Head of caudate nucleus (tissue), 42 donors: ENCODE measurements at regions not wholly inside any gene's neighbourhood (a gene's known extent, or its start where the extent isn't known, plus 50 kb on each side); places are given as distances from the start of the nearest gene placed in this dataset.

Experiments used
- DNase-seq, 42 donors: peaks; one replicate each; pipeline versions ENCODE4 v3.0.0 to v3.0.0-alpha.2; 2020 to 2021; ENCODE audit warnings: mixed read lengths in 7 of 42
- intact Hi-C: fragments of 100-400 bp; cut with DNase I; formaldehyde crosslinking; loops from one replicate; pipeline ENCODE4 v1.15.0; 2022

- DNase-seq, result no peak
- intact Hi-C loops, result no loop called here
Measured at GRCh38 chr12:63045020-63045860, 105.8 kb downstream of the AVPR1A start.

DNA sequence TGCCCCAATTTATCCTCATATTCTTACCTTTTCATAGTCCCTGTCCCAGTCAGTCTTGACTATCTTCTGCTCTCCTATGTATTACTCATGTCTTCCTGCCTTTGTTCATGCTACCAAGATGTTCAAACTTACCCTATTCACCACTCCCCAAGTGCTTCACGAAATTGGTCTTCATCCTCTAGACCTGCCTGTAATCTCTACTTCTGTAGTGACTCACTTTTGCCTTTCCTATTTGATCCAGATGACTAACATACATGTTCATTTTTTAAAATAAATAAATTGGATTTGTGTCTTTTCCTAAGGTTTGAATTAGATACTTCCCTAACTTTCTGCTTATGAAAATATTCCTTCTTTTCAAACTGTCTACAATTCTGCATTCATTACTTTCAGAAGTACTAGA is 107.7 kb upstream of the PPM1H start:
- DNase-seq, result no peak
- intact Hi-C loops, result no loop called here

DNA sequence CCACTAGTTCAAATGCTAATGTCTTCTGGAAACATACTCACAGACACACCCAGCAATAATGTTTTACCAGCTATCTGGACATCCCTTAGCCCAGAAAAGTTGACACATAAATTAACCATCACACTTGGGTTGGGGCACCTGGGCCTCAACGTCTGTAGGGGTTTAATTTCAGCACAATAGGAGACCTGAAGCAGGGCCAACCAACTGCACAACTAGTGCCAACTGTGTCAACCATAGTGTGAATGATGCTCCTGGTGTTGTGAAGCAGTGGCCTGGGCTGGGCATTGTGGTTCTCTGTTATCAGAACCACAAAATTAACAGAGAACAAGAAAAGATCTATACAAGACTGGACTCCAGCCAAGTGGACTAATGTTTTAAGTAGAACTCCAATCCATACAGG is 106.7 kb upstream of the PPM1H start:
- no peak for DNase-seq
- intact Hi-C loops, result no loop called here

DNA sequence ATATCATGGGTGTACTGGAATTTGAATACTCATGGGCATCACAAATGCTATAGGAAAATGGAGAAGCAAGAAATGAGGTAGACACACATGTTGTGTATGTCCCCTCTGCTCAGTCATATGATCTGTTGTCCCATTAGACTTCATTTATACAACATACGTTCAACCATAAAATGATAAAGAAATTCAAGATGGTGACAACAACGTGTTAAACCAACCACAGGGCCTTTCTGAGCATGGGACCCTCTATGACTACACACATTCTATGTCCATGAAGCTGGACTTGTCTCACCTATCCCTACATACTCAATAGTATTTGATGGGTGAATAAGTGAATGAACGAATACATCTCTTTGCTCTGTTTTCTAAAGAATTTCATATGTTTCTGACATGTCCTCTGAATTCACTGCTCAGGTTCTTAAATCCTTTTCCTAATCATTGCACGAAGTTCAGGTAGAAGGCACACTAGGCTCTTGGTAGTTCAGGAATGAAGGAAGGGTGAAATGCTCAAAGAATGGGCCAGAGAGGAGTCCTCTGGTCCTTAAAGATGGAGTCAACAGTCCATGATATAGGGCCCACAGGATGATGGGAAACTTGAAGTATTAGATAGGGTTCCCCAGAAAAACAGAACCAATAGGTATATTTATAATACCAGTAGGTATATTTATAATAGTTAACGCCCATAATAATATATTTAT is 105.7 kb upstream of the PPM1H start:
- intact Hi-C loops, result no loop called here
- no peak for DNase-seq

DNA sequence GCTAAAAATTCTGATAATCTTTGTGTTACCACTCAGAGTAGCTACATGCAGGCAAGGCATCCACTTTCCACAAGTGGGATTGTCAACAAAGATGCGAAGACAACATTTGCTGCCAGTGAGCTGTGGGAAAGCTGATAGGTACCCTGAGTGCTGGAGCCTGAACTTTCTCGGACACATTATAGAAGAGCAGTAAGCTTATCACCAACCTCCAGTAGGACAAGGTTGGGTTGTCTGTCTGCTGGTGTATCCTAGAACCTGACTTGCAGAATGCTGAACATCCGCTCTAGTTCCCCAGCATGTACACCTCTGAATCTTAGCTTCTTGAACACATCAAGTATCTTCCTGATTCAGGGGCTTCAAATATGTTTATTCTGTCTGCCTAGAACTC is 103.8 kb upstream of the PPM1H start:
- intact Hi-C loops, result no loop called here

DNA sequence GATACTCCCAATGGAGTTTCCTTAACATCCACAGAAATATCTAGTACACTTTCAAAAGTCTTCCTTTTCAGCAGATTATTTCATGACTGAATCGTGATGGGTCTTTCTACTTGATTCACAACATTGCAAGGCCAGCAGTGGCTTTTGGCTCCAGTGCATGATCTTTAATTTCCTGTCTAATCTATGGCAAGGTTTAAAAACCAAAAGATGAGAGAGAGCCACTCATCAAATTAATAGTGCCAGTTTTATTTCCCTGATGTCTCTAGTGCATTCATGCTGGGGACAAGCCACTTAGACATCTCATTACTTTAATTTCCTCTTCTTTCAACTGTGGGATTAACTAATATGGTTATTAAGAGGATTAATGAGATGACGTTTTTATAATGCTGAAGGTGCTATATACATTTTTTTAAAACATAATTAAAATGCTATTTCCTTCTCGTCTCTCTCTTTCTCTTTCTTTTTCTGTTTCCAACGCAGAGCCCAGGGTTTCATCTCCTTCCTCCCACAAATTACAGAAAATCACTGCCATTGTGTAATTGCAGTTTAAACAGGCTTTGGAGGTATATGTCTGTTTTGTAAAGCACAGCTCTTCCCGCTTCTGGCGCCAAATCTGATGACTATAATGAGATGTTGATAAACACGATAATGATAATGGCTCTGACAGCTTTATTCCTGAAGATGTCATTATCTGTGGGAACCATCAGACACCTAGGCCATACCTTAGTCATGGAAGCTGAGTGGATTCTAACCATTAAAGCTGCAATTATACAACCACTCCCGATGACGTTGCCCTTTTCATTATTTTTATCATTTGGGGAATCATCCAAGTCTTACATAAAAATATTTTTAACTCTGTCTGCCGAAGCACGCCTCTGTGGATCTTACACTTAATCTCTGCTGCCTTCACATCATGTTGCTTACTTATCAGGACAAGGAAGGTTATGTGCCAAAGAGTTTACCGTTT is 103.1 kb upstream of the PPM1H start:
- DNase-seq, result no peak
- intact Hi-C loops, result no loop called here

More for the DNA sequence above, 103.8 kb upstream of the PPM1H start:
- DNase-seq, result no peak

DNA sequence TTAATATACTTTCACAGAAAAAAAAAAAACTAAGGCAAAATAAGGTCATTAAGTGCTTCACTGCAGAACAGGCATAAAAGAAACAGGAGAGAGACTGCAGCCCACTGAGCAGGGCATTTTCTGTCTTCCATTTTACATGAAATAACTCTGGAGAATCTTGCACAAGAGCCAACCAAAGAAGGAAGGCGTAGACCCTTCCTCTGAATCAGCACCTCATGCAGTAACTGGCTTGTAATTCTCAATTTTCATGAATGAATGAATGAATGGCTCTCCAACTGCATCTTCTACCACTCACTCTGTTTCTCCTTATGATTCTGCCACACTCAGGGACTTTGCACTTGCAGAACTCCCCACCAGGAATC is 102.0 kb upstream of the PPM1H start:
- intact Hi-C loops, result no loop called here
- no peak for DNase-seq

GRCh38 chr12:63036216-63036973 is 101.4 kb upstream of the PPM1H start:
- DNase-seq, result no peak
- intact Hi-C loops, result no loop called here

GRCh38 chr12:63034601-63035000 is 99.7 kb upstream of the PPM1H start:
- intact Hi-C loops, result no loop called here
- no peak for DNase-seq

- DNase-seq, result no peak
- intact Hi-C loops, result no loop called here
Measured at GRCh38 chr12:63029676-63030075, 94.7 kb upstream of the PPM1H start.

DNA sequence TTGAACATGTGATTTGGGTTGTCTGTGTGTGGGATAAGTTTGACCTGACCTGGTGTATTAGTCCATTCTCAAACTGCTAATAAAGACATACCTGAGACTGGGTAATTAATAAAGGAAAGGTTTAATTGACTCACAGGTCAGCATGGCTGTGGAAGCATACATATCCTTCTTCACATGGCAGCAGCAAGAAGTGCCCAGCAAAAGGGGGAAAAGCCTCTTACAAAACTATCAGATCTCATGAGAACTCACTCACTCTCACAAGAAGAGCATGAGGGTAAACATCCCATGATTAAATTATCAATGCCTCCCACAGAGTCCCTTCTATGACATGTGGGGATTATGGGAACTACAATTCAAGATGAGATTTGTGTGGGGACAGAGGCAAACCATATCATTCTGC is 94.0 kb upstream of the PPM1H start:
- no peak for DNase-seq
- intact Hi-C loops, result no loop called here

DNA sequence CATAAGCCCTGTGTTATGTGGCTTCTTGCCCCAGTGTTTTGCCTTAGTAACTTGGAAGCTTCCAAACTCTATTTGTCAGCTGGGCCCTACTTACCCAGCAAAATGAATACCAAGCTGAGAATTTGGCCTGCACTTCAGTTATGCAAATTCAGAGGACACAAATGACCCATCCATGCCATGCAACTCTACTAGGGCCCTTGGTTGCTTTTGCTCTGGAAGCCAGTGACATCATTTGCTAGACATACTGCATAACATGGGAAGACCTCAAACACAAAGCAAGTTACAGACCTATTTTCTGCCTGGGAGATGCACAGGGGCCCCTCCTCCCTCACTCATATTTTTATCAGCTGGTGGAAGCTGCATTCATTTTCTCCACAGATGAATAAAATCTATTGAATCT is 90.2 kb upstream of the PPM1H start:
- peak in 1 of 42 donors; percentile 2 for DNase-seq
- intact Hi-C loops, result no loop called here

DNA sequence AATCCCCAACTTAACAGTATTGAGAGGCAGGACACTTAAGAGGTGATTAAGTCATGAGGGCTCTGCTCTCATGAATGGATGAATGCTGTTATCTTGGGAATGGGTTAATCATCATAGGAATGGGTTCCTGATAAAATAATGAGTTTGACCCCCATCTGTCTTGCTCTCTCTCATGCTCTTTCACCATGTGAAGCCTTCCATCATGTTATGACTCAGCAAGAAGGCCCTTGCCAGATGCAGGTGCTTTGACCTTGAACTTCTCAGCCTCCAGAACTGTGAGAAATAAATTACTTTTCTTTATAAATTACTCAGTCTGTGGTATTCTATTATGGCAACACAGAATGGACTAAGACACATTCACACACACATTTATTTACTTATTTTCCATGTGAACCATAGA is 89.0 kb upstream of the PPM1H start:
- no peak for DNase-seq
- intact Hi-C loops, result no loop called here

GRCh38 chr12:63021116-63021515 is 86.2 kb upstream of the PPM1H start:
- intact Hi-C loops, result no loop called here
- DNase-seq, result no peak

DNA sequence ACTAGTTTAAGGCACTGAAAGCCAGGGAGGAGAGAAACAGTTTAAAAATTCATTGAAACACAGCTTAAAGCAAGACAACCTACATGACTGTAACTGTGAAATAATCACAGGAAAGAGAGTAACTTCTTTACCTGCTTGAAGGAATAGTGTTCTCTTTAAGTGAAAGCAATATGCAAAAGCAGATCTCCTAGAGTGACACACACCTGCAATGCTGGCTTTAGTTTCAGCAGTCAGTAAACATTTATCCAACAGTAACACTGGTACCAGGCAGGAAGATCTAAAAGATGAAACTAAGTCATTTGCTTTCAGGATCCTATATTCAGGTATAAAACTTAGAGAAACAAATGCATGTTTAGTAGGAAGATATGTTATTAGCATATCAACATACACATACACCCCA is 85.3 kb upstream of the PPM1H start:
- no peak for DNase-seq
- intact Hi-C loops, result no loop called here

DNA sequence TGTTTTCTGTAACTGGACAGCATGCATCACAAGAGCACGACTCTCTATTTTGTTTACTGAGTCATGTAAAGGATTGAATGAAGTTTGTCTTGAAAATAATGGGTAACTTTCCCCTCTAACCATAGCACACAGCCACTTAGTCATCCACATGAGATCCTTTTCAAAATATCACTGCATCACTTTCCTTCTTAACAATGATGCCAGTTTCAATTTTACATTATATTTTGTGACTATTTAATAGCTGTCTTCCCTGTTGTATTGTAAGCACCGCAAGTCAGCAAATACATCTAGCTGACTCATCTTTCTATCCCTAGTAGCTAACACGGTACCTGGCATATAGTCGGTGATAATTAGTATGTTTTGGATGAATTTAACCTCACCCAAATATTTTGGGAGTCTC is 83.3 kb upstream of the PPM1H start:
- no peak for DNase-seq
- intact Hi-C loops, result no loop called here

- no peak for DNase-seq
- intact Hi-C loops, result no loop called here
Measured at GRCh38 chr12:63013302-63013701, 78.4 kb upstream of the PPM1H start.

DNA sequence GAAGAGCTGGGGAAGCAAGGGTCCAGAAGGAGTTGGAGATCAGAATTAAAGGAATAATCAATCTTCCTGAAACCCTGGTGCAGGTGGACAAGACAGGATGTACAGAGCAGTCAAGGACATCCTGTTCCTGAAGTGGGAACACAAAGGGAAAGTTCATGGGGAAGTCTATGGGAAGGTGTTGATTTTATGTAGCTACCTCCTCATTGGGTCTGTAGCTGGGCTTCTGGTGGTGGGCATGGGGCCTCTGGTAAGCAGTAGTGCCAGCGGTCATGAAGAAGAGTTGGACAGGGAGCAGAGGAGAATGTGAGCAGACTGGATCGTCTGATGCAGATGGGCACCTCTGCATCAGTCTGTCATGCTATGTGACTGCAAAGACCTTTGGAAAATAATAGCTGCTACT is 75.7 kb upstream of the PPM1H start:
- DNase-seq, result no peak

DNA sequence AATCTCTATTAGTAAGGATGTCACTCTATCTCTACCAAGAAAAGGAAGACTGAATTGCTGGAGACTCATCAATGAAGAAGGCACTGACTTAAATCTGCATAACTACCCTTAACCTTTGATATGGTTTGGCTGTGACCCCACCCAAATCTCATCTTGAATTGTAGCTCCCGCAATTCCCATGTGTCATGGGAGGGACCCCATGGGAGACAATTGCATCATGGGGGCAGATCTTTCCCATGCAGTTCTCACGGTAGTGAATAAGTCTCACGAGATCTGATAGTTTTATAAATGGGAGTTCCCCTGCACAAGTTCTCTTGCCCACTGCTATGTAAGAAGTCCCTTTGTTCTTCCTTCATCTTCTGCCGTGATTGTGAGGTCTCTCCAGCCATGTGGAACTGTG is 73.4 kb upstream of the PPM1H start:
- intact Hi-C loops, result no loop called here
- no peak for DNase-seq

More for the DNA sequence above, 75.7 kb upstream of the PPM1H start:
- intact Hi-C loops, result no loop called here
